GM12892 (cell line): ENCODE measurements at regions not wholly inside any gene's neighbourhood (a gene's known extent, or its start where the extent isn't known, plus 50 kb on each side); places are given as distances from the start of the nearest gene placed in this dataset.

ENCODE experiments used
- POLR2A ChIP-seq: IDR thresholded peaks from 2 replicates; pipeline ENCODE4 v1.6.1; 2011; ENCODE audit warnings: low read depth, low read length, control low read depth
- TAF1 ChIP-seq: IDR thresholded peaks from 2 replicates; pipeline ENCODE4 v1.6.1; 2011; ENCODE audit warnings: low read depth, mild to moderate bottlenecking, control low read depth, low read length, borderline replicate concordance

DNA sequence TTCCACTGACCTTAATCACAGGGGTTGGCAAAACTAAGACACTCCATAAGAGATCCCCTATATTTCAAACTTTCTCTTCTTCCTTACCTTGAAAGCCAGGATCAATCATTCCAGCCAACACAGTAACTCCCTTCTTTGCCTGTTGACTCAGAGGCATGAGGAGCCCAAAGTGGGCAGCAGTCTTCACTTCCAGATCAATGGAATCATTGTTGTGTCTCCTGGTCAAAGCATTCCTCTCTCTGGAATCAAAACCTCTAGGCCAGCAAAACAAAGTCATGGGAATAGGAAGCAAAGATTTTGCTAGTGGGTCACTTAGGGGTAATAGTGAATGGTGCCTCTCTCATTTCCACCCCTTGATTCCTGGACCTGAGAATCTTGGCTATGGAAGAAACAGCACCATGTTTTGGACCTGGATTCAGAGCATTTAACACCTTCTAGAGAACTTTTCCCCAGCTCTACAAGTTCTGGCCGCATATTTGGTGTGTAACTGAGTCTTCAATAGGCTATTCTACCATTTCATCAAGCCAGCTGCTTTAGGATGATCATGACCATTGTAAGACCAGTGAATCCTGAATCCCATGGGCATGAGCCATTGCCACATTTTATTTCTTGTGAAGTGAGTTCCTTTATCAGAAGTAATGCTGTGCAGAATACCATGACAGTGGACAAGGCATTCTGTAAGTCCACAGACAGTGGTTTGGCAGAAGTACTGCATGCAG, 65.7 kb upstream of the SERPINE2 start:
- no peak for TF ChIP-seq POLR2A
- no peak for TF ChIP-seq TAF1
